ENCODE measurements at regions not wholly inside any gene's neighbourhood (a gene's known extent, or its start where the extent isn't known, plus 50 kb on each side); places are given as distances from the start of the nearest gene placed in this dataset.

GRCh38 chr18:78566065-78566464 is 413.6 kb upstream of the SALL3 start:
- no peaks in the 10 kb centered on the region for H3K36me3 ChIP-seq
- DNase-seq (ENCODE audit: low spot score in 2 of 2), result no peak
- H3K9me3 ChIP-seq, result peaks cover 0 to 18% of the 10 kb centered on the region in 2 donors
- H3K4me1 ChIP-seq, result no peaks in the 10 kb centered on the region
- H3K4me3 ChIP-seq, result no peak overlapping the region
- intact Hi-C loops (cut with DNase I; ENCODE audit: low total_unique reads), result no loop called here
- TF ChIP-seq, protein P1, sequence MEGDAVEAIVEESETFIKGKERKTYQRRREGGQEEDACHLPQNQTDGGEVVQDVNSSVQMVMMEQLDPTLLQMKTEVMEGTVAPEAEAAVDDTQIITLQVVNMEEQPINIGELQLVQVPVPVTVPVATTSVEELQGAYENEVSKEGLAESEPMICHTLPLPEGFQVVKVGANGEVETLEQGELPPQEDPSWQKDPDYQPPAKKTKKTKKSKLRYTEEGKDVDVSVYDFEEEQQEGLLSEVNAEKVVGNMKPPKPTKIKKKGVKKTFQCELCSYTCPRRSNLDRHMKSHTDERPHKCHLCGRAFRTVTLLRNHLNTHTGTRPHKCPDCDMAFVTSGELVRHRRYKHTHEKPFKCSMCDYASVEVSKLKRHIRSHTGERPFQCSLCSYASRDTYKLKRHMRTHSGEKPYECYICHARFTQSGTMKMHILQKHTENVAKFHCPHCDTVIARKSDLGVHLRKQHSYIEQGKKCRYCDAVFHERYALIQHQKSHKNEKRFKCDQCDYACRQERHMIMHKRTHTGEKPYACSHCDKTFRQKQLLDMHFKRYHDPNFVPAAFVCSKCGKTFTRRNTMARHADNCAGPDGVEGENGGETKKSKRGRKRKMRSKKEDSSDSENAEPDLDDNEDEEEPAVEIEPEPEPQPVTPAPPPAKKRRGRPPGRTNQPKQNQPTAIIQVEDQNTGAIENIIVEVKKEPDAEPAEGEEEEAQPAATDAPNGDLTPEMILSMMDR (IDR thresholded peaks at IDR 0.05), result no peak
- TF ChIP-seq POLR2A (IDR thresholded peaks at IDR 0.05) (no peak), POLR2AphosphoS5 (IDR thresholded peaks at IDR 0.05) (no peak)
- H3K27ac ChIP-seq, result no peak overlapping the region
- peaks cover 0 to 30% of the 10 kb centered on the region in 2 donors for H3K27me3 ChIP-seq

- TF ChIP-seq POLR2A (IDR thresholded peaks at IDR 0.05) (no peak), POLR2AphosphoS5 (IDR thresholded peaks at IDR 0.05) (no peak)
- TF ChIP-seq, protein P1 (IDR thresholded peaks at IDR 0.05), result no peak
- DNase-seq (ENCODE audit: low spot score in 2 of 2), result no peak
- peaks cover 0 to 18% of the 10 kb centered on the region in 2 donors for H3K9me3 ChIP-seq
- H3K4me1 ChIP-seq, result no peaks in the 10 kb centered on the region
- no peak overlapping the region for H3K27ac ChIP-seq
- intact Hi-C loops (cut with DNase I; ENCODE audit: low total_unique reads), result no loop called here
- H3K27me3 ChIP-seq, result peaks cover 0 to 23% of the 10 kb centered on the region in 2 donors
- H3K4me3 ChIP-seq, result no peak overlapping the region
- no peaks in the 10 kb centered on the region for H3K36me3 ChIP-seq
Observed at GRCh38 chr18:78566720-78567119, 412.9 kb upstream of the SALL3 start.

GRCh38 chr18:78571063-78571785 is 408.4 kb upstream of the SALL3 start:
- no peaks in the 10 kb centered on the region for H3K36me3 ChIP-seq
- no peak overlapping the region for H3K27ac ChIP-seq
- no peaks in the 10 kb centered on the region for H3K4me1 ChIP-seq
- TF ChIP-seq POLR2A (IDR thresholded peaks at IDR 0.05) (no peak), POLR2AphosphoS5 (IDR thresholded peaks at IDR 0.05) (no peak)
- TF ChIP-seq, protein P1 (IDR thresholded peaks at IDR 0.05), result no peak
- H3K4me3 ChIP-seq, result no peak overlapping the region
- intact Hi-C loops (cut with DNase I; ENCODE audit: low total_unique reads), result no loop called here
- DNase-seq (ENCODE audit: low spot score in 2 of 2), result no peak
- no peaks in the 10 kb centered on the region for H3K27me3 ChIP-seq
- peaks cover 17 to 53% of the 10 kb centered on the region in 2 donors for H3K9me3 ChIP-seq

DNA sequence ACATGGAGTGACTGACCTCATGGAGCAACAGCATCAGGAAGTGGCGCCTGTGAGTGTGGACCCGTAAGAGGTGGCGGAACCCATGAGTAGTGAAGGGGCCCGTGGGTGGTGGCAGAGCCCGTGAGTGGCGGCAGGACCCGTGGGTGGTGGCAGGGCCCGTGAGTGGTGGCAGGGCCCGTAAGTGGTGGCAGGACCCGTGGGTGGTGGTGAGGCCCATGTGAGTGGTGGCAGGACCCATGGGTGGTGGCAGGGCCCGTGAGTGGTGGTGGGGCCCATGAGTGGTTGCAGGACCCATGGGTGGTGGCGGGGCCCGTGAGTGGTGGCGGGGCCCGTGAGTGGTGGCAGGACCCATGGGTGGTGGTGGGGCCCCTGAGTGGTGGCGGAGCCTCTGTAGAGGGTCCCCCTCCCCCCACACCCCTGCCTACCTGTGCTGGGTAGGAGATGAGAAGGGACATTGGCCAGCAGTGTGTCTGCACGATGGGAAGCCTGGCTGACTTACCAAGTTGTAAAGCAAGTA is 407.7 kb upstream of the SALL3 start:
- H3K27me3 ChIP-seq, result no peaks in the 10 kb centered on the region
- no peak for DNase-seq (ENCODE audit: low spot score in 2 of 2)
- no peaks in the 10 kb centered on the region for H3K4me1 ChIP-seq
- H3K27ac ChIP-seq, result no peak overlapping the region
- TF ChIP-seq, protein P1 (IDR thresholded peaks at IDR 0.05), result no peak
- TF ChIP-seq POLR2AphosphoS5 (IDR thresholded peaks at IDR 0.05), result no peak
- no peak for TF ChIP-seq POLR2A (IDR thresholded peaks at IDR 0.05)
- no peaks in the 10 kb centered on the region for H3K36me3 ChIP-seq
- no peak overlapping the region for H3K4me3 ChIP-seq
- H3K9me3 ChIP-seq, result peaks cover 17 to 53% of the 10 kb centered on the region in 2 donors
- intact Hi-C loops (cut with DNase I; ENCODE audit: low total_unique reads), result no loop called here

GRCh38 chr18:78573773-78574172 is 405.8 kb upstream of the SALL3 start:
- H3K27ac ChIP-seq, result no peak overlapping the region
- H3K9me3 ChIP-seq, result peaks cover 17 to 43% of the 10 kb centered on the region in 2 donors
- intact Hi-C loops (cut with DNase I; ENCODE audit: low total_unique reads), result no loop called here
- no peaks in the 10 kb centered on the region for H3K27me3 ChIP-seq
- no peak for DNase-seq (ENCODE audit: low spot score in 2 of 2)
- H3K36me3 ChIP-seq, result no peaks in the 10 kb centered on the region
- H3K4me1 ChIP-seq, result no peaks in the 10 kb centered on the region
- TF ChIP-seq POLR2AphosphoS5 (IDR thresholded peaks at IDR 0.05) (no peak), POLR2A (IDR thresholded peaks at IDR 0.05) (no peak)
- H3K4me3 ChIP-seq, result no peak overlapping the region
